Fibroblast of lung (primary cell): ENCODE measurements at regions not wholly inside any gene's neighbourhood (a gene's known extent, or its start where the extent isn't known, plus 50 kb on each side); places are given as distances from the start of the nearest gene placed in this dataset.

Source experiments
- DNase-seq, 2 donors: peaks; one replicate each; pipeline versions ENCODE4 v3.0.0 to v3.0.0-alpha.2; 2010; ENCODE audit warnings: low read depth in 2 of 2
- H2AFZ ChIP-seq: 2 replicates; pipeline ENCODE4 v1.5.1; 2012; ENCODE audit warnings: low read length, control low read depth, inconsistent platforms
- H3K27ac ChIP-seq: 2 replicates; pipeline ENCODE4 v1.5.1; 2011; ENCODE audit warnings: low read length, control low read depth; ENCODE audit not compliant: insufficient read depth
- H3K27me3 ChIP-seq: 2 replicates; pipeline ENCODE4 v1.5.1; 2011; ENCODE audit warnings: mild to moderate bottlenecking, low read length; ENCODE audit not compliant: control insufficient read depth, insufficient read depth
- H3K36me3 ChIP-seq: 2 replicates; pipeline ENCODE4 v1.5.1; 2011; ENCODE audit warnings: low read length; ENCODE audit not compliant: control insufficient read depth, insufficient read depth
- H3K4me1 ChIP-seq: 2 replicates; pipeline ENCODE4 v1.5.1; 2011; ENCODE audit warnings: low read length; ENCODE audit not compliant: control insufficient read depth, insufficient read depth; ENCODE audit errors: extremely low read depth
- H3K4me2 ChIP-seq: 2 replicates; pipeline ENCODE4 v1.5.1; 2011; ENCODE audit warnings: low read length, control low read depth; ENCODE audit not compliant: insufficient read depth; ENCODE audit errors: extremely low read depth
- H3K4me3 ChIP-seq, 4 experiments: fragments of 200-600 bp in 1 of 4; sonication (generic) in 1 of 4; replicated peaks in 1 of 4; 2 replicates each; pipeline ENCODE4 v1.5.1; 2011 to 2016; ENCODE audit warnings: low read length in 4 of 4, low read depth in 3 of 4, mild to moderate bottlenecking in 3 of 4, control low read depth in 2 of 4, inconsistent platforms in 1 of 4, mixed read lengths in 1 of 4; ENCODE audit not compliant: insufficient read depth in 1 of 4; ENCODE audit errors: control extremely low read depth in 1 of 4
- H3K79me2 ChIP-seq: 2 replicates; pipeline ENCODE4 v1.5.1; 2012; ENCODE audit warnings: mild to moderate bottlenecking, low read length, inconsistent platforms; ENCODE audit not compliant: control insufficient read depth, insufficient read depth
- H3K9ac ChIP-seq: 2 replicates; pipeline ENCODE4 v1.5.1; 2011; ENCODE audit warnings: mild to moderate bottlenecking, low read length, control low read depth; ENCODE audit not compliant: insufficient read depth
- H3K9me3 ChIP-seq: 2 replicates; pipeline ENCODE4 v1.5.1; 2012; ENCODE audit warnings: low read depth, low read length; ENCODE audit not compliant: control insufficient read depth, insufficient read depth
- H4K20me1 ChIP-seq: 2 replicates; pipeline ENCODE4 v1.5.1; 2011; ENCODE audit warnings: low read length; ENCODE audit not compliant: control insufficient read depth, insufficient read depth; ENCODE audit errors: extremely low read depth
- EZH2 ChIP-seq: IDR thresholded peaks from 2 replicates; pipeline ENCODE4 v1.5.1; 2012; ENCODE audit warnings: low read length, control low read depth, mild to moderate bottlenecking; ENCODE audit errors: missing control alignments
- TF ChIP-seq, protein P1 (sequence below), 2 donors: IDR thresholded peaks in 1 of 2; conservative IDR thresholded peaks in 1 of 2; 1 replicate in 1 of 2; 2 replicates in 1 of 2; pipeline ENCODE4 v1.5.1; 2011 to 2012; ENCODE audit warnings: low read length in 2 of 2, control low read depth in 1 of 2, inconsistent platforms in 1 of 2, low read depth in 1 of 2, mild to moderate bottlenecking in 1 of 2

DNA sequence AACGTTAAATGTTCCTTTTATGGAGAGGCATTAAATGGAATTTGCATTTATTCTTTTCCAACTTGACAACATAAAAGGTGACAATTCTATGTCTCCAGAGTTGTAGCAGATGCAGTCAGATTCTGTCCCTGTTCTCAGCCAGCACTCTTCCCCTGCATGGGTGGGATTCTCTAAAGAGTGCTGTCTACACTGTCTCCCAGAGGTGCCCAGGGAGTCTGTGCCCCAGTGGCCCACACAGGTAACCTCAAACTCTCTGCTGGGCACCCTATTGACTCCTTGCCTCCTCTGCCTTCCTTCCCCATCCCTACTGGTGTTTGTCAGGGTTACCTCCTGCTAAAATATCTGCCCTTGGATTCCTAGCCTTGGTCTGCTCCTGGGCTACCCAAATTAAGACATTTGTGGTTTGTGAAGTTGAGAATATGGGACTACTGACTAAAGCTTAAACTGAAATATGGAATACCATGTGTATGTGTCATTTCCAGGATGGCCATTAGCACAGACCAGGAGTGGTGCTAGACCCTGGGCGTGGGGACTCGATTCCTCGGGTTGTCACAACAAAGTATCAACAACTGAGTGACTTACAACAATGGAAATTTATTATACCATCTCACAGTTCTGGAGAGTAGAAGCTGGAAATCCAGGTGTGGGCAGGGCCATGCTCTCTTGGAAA lies 284.7 kb downstream of the CDH26 start:
- peak in 1 of 2 donors; percentile 53 for DNase-seq
- H3K4me3 ChIP-seq: no peak overlapping the region
- no peaks in the 10 kb centered on the region for H3K27me3 ChIP-seq
- H3K4me1 ChIP-seq: peaks cover 6% of the 10 kb centered on the region
- no peaks in the 10 kb centered on the region for H4K20me1 ChIP-seq
- no peaks in the 10 kb centered on the region for H3K9me3 ChIP-seq
- no peak overlapping the region for H3K9ac ChIP-seq
- H3K36me3 ChIP-seq: no peaks in the 10 kb centered on the region
- no peak overlapping the region for H2AFZ ChIP-seq
- TF ChIP-seq, protein P1, sequence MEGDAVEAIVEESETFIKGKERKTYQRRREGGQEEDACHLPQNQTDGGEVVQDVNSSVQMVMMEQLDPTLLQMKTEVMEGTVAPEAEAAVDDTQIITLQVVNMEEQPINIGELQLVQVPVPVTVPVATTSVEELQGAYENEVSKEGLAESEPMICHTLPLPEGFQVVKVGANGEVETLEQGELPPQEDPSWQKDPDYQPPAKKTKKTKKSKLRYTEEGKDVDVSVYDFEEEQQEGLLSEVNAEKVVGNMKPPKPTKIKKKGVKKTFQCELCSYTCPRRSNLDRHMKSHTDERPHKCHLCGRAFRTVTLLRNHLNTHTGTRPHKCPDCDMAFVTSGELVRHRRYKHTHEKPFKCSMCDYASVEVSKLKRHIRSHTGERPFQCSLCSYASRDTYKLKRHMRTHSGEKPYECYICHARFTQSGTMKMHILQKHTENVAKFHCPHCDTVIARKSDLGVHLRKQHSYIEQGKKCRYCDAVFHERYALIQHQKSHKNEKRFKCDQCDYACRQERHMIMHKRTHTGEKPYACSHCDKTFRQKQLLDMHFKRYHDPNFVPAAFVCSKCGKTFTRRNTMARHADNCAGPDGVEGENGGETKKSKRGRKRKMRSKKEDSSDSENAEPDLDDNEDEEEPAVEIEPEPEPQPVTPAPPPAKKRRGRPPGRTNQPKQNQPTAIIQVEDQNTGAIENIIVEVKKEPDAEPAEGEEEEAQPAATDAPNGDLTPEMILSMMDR (conservative IDR thresholded peaks at IDR 0.05 in 1 of 2, IDR thresholded peaks at IDR 0.05 in 1 of 2; ENCODE audit: low read depth in 1 of 2, low read length in 2 of 2): no peak
- TF ChIP-seq EZH2: no peak
- H3K27ac ChIP-seq: no peak overlapping the region
- H3K79me2 ChIP-seq: no peaks in the 10 kb centered on the region
- no peak overlapping the region for H3K4me2 ChIP-seq

DNA sequence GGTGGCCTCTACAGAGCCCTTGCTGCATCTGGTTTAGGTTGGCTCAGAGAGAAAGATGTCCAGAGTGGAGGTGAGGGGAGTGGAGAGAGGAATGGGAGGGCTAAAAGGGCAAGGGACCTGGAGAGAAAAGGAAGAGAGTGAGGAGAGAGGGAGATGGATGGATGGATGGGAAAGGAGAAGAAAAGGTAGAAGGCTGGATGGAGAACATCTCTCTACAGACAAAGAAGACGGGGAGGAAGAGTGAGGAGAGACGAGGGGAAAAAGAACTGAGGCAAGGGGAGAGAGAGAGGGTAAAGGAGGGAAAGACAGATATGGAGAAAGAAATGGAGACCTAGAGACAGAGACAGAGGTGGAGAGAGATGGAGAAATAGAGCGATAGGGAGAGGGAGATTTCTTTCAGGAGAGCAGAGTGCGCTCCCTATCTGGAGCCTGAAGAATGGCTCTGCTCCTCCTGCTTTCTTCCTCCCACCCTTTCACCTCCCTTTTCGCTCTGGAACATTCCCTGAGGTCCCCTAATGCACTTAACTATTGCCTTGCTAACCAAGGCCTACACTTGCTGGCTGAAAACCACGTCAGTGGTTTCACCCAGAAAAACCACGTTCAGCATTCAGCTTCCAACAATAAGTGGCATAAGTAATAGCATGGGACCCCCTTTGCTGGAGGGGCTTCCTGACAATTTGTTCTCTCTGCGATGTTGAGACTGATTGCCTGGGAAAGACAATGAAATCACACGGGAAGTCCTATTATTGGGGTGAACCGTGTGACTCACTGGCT lies 286.3 kb downstream of the CDH26 start:
- TF ChIP-seq, protein P1 (conservative IDR thresholded peaks at IDR 0.05 in 1 of 2, IDR thresholded peaks at IDR 0.05 in 1 of 2; ENCODE audit: low read depth in 1 of 2, low read length in 2 of 2): no peak
- TF ChIP-seq EZH2: no peak
- Histone ChIP-seq H3K9ac (no peak overlapping the region), H3K4me1 (peaks cover 6% of the 10 kb centered on the region), H3K27me3 (no peaks in the 10 kb centered on the region), H3K36me3 (no peaks in the 10 kb centered on the region), H3K9me3 (no peaks in the 10 kb centered on the region), H2AFZ (no peak overlapping the region), H3K4me2 (no peak overlapping the region), H3K79me2 (no peaks in the 10 kb centered on the region), H3K4me3 (no peak overlapping the region), H4K20me1 (no peaks in the 10 kb centered on the region), H3K27ac (no peak overlapping the region)
- no peak for DNase-seq

DNA sequence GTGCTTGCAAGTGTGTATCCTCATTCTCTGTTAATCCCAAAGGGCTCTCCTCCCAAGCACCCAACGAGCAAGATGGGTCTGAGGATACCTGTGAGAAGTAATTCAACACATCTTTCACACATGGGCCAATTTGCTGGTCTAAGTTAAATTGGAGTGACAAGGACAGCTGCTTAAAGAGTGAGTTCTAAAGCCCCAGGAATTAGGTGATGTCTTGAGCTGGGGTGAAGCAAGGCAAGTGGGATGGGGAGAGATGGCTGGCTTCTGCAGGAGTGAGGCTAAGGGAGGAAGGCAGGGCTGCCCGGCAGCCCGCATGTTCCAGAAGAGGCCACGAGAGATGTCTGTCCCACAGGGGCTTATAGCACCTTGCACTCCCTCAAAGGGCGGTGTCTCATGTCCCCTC lies 288.5 kb downstream of the CDH26 start:
- H3K27me3 ChIP-seq: no peaks in the 10 kb centered on the region
- no peak for DNase-seq
- H3K4me1 ChIP-seq: peaks cover 11% of the 10 kb centered on the region
- no peaks in the 10 kb centered on the region for H3K9me3 ChIP-seq
- no peak overlapping the region for H3K9ac ChIP-seq
- H4K20me1 ChIP-seq: no peaks in the 10 kb centered on the region
- H3K27ac ChIP-seq: no peak overlapping the region
- no peaks in the 10 kb centered on the region for H3K79me2 ChIP-seq
- TF ChIP-seq EZH2: no peak
- TF ChIP-seq, protein P1 (conservative IDR thresholded peaks at IDR 0.05 in 1 of 2, IDR thresholded peaks at IDR 0.05 in 1 of 2; ENCODE audit: low read depth in 1 of 2, low read length in 2 of 2): no peak
- H2AFZ ChIP-seq: no peak overlapping the region
- H3K4me3 ChIP-seq: no peak overlapping the region
- H3K4me2 ChIP-seq: no peak overlapping the region
- H3K36me3 ChIP-seq: no peaks in the 10 kb centered on the region
